Trophoblast cell (in vitro differentiated cells and primary cell): ENCODE measurements at regions not wholly inside any gene's neighbourhood (a gene's known extent, or its start where the extent isn't known, plus 50 kb on each side); places are given as distances from the start of the nearest gene placed in this dataset.

ENCODE experiments used
- DNase-seq, 2 donors: peaks; one replicate each; pipeline ENCODE4 v3.0.0-alpha.2; 2016
- H2AFZ ChIP-seq: 2 replicates; pipeline ENCODE4 v1.6.1; 2013; ENCODE audit warnings: low read length, moderate library complexity, mild to moderate bottlenecking; ENCODE audit not compliant: insufficient read depth, poor library complexity
- H2AK5ac ChIP-seq: 2 replicates; pipeline ENCODE4 v1.6.1; 2013; ENCODE audit warnings: mild to moderate bottlenecking, low read length
- H2BK120ac ChIP-seq: 2 replicates; pipeline ENCODE4 v1.6.1; 2013; ENCODE audit warnings: low read length, mild to moderate bottlenecking, moderate library complexity; ENCODE audit not compliant: insufficient read depth, poor library complexity
- H2BK12ac ChIP-seq: 2 replicates; pipeline ENCODE4 v1.6.1; 2013; ENCODE audit warnings: mild to moderate bottlenecking, low read length, moderate library complexity
- H2BK5ac ChIP-seq: 2 replicates; pipeline ENCODE4 v1.6.1; 2013; ENCODE audit warnings: low read length, low read depth, moderate library complexity, mild to moderate bottlenecking; ENCODE audit not compliant: poor library complexity
- H3K14ac ChIP-seq: 2 replicates; pipeline ENCODE4 v1.6.1; 2013; ENCODE audit warnings: mild to moderate bottlenecking, low read length
- H3K18ac ChIP-seq: 2 replicates; pipeline ENCODE4 v1.6.1; 2013; ENCODE audit warnings: mild to moderate bottlenecking, low read length
- H3K23ac ChIP-seq: 2 replicates; pipeline ENCODE4 v1.6.1; 2013; ENCODE audit warnings: low read length
- H3K27ac ChIP-seq: 2 replicates; pipeline ENCODE4 v1.5.1; 2013; ENCODE audit warnings: low read depth, mild to moderate bottlenecking, inconsistent platforms, low read length, moderate library complexity
- H3K27me3 ChIP-seq: 2 replicates; pipeline ENCODE4 v1.6.1; 2013; ENCODE audit warnings: inconsistent platforms, mild to moderate bottlenecking, low read length, moderate library complexity; ENCODE audit not compliant: insufficient read depth
- H3K36me3 ChIP-seq, 2 experiments: 1 replicate in 1 of 2; 2 replicates in 1 of 2; pipeline ENCODE4 v1.6.1; 2013; ENCODE audit warnings: low read length in 2 of 2, mild to moderate bottlenecking in 2 of 2, moderate library complexity in 1 of 2; ENCODE audit not compliant: insufficient read depth in 2 of 2, control insufficient read depth in 1 of 2
- H3K4ac ChIP-seq: 2 replicates; pipeline ENCODE4 v1.6.1; 2013; ENCODE audit warnings: low read depth, mild to moderate bottlenecking, low read length, moderate library complexity
- H3K4me1 ChIP-seq, 2 experiments: 1 replicate in 1 of 2; 2 replicates in 1 of 2; pipeline ENCODE4 v1.6.1; 2013; ENCODE audit warnings: low read length in 2 of 2, mild to moderate bottlenecking in 2 of 2, moderate library complexity in 1 of 2; ENCODE audit not compliant: insufficient read depth in 2 of 2, control insufficient read depth in 1 of 2
- H3K4me2 ChIP-seq: 2 replicates; pipeline ENCODE4 v1.6.1; 2013; ENCODE audit warnings: inconsistent platforms, mild to moderate bottlenecking, low read length, moderate library complexity
- H3K4me3 ChIP-seq: 2 replicates; pipeline ENCODE4 v1.5.1; 2013; ENCODE audit warnings: mild to moderate bottlenecking, low read depth, low read length, inconsistent platforms
- H3K79me1 ChIP-seq: one replicate; pipeline ENCODE4 v1.6.1; 2013; ENCODE audit warnings: low read length
- H3K79me2 ChIP-seq: 2 replicates; pipeline ENCODE4 v1.6.1; 2013; ENCODE audit warnings: low read length, mild to moderate bottlenecking; ENCODE audit not compliant: control insufficient read depth, insufficient read depth, poor library complexity
- H3K9ac ChIP-seq: 2 replicates; pipeline ENCODE4 v1.6.1; 2013; ENCODE audit warnings: mild to moderate bottlenecking, low read length
- H3K9me3 ChIP-seq: 2 replicates; pipeline ENCODE4 v1.6.1; 2013; ENCODE audit warnings: low read depth, mild to moderate bottlenecking, control low read depth, inconsistent platforms, low read length; ENCODE audit not compliant: insufficient read depth
- H4K12ac ChIP-seq: 2 replicates; pipeline ENCODE4 v1.6.1; 2013; ENCODE audit warnings: low read depth, mild to moderate bottlenecking, low read length, moderate library complexity
- H4K8ac ChIP-seq: 2 replicates; pipeline ENCODE4 v1.6.1; 2013; ENCODE audit warnings: low read depth, mild to moderate bottlenecking, low read length, moderate library complexity
- H4K91ac ChIP-seq: one replicate; pipeline ENCODE4 v1.6.1; 2013; ENCODE audit warnings: low read depth, mild to moderate bottlenecking, low read length, moderate library complexity
- WGBS: extraction: QIAGEN DNeasy Blood & Tissue Kit; methylation state at CpG from one replicate; pipeline ENCODE4 v1.1.7; 2013; ENCODE audit warnings: missing lambda C conversion rate; ENCODE audit not compliant: insufficient read length, insufficient coverage; ENCODE audit errors: extremely low coverage; 5-methylcytosine and 5-hydroxymethylcytosine counted together

GRCh38 chr3:10558736-10559135 is 53.4 kb upstream of the ATP2B2 start:
- Histone ChIP-seq H3K4me3 (no peak overlapping the region), H2BK12ac (no peak overlapping the region), H2BK5ac (no peak overlapping the region), H3K79me1 (no peaks in the 10 kb centered on the region), H3K9ac (no peak overlapping the region), H3K4ac (no peak overlapping the region), H3K23ac (no peak overlapping the region), H3K18ac (no peak overlapping the region), H3K14ac (no peak overlapping the region), H3K9me3 (peaks cover 2% of the 10 kb centered on the region), H3K27me3 (no peaks in the 10 kb centered on the region), H3K4me1 (no peaks in the 10 kb centered on the region), H4K8ac (no peak overlapping the region), H4K91ac (no peak overlapping the region), H3K4me2 (no peak overlapping the region), H4K12ac (no peak overlapping the region), H3K27ac (no peak overlapping the region), H3K79me2 (no peaks in the 10 kb centered on the region), H3K36me3 (no peaks in the 10 kb centered on the region), H2BK120ac (no peak overlapping the region), H2AK5ac (no peak overlapping the region), H2AFZ (no peak overlapping the region)
- no CpG with 5 or more reads among the region's 4 CpGs for WGBS
- no peak for DNase-seq

DNA sequence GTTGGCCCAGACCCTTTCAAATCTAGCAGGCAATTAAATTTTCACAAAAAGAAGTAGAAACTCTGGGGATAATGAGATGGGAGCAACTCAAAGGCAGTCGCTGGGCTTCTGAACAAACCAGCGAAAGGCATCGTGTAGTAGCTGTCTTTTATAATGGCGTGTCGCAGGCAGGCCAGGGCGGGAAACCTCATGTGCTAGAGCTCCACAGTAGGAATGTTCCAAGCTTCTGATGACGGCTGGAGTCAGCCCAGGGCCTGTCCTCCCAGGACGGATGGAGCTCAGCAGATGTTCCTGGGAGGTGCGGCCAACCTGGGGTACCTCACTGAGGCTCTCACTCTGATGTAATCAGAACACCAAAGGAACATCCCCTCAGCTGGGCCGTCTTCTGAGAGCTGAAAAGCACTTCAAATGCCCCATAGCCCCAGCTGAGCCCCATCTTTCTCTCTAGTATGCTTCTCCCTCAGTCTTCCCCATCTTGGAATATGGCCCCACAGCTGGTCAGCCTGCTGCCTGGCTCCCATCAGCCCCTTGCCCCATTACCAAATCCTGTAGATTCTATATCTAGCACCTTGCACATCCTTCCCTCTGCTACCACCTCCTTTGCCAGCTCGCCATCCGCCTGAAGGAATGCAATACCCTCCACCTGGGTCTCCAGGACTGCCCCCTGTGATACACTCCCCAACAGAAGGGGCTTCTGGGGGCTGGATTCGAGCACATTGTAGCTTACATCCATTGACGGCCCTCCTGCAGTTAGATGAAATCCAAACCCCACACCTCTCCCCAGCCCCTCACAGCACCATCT is 54.9 kb upstream of the ATP2B2 start:
- no CpG with 5 or more reads among the region's 14 CpGs for whole genome bisulfite sequencing

DNA sequence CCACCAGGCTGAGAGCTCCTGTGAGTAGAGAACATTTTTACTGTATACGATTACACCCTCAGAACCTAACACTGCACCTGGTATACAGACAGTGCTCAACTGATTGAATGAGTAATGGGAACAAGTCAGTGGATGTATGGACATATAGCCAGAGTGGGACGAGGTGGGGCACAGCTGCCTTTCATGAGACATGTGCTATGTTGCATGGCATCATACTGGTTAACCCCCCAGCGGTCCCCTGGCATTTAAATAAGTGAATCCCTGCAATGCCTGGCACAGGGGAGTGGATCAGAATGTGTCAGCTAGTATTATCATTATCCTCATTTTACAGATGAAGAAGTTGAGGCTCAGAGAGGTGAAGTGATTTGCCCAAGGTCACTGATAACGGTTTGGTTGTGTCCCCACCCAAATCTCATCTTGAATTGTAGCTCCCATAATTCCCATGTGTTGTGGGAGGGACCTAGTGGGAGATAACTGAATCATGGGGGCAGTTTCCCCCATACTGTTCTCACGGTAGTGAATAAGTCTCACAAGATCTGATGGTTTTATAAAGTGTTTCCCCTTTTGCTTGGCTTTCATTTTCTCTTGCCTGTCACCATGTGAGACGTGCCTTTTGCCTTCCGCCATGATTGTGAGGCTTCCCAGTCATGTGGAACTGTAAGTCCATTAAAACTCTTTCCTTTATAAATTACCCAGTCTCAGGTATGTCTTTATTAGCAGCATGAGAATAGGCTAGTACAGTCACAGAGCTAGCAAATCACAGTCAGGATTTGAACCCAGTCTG is 56.0 kb upstream of the ATP2B2 start:
- H2AFZ ChIP-seq: no peak overlapping the region
- DNase-seq: no peak
- no CpG with 5 or more reads among the region's 7 CpGs for WGBS
- no peak overlapping the region for H4K8ac ChIP-seq
- no peak overlapping the region for H3K14ac ChIP-seq
- H3K27ac ChIP-seq: no peak overlapping the region
- H2AK5ac ChIP-seq: no peak overlapping the region
- H2BK5ac ChIP-seq: no peak overlapping the region
- no peaks in the 10 kb centered on the region for H3K4me1 ChIP-seq
- H3K9ac ChIP-seq: no peak overlapping the region
- no peak overlapping the region for H3K4me3 ChIP-seq
- no peak overlapping the region for H3K4me2 ChIP-seq
- no peaks in the 10 kb centered on the region for H3K79me2 ChIP-seq
- H4K12ac ChIP-seq: no peak overlapping the region
- H2BK120ac ChIP-seq: no peak overlapping the region
- no peak overlapping the region for H3K23ac ChIP-seq
- no peaks in the 10 kb centered on the region for H3K27me3 ChIP-seq
- no peak overlapping the region for H3K18ac ChIP-seq
- no peak overlapping the region for H4K91ac ChIP-seq
- H2BK12ac ChIP-seq: no peak overlapping the region
- H3K9me3 ChIP-seq: peaks cover 3% of the 10 kb centered on the region
- no peaks in the 10 kb centered on the region for H3K36me3 ChIP-seq
- no peak overlapping the region for H3K4ac ChIP-seq
- H3K79me1 ChIP-seq: no peaks in the 10 kb centered on the region

More for the DNA sequence above, 54.9 kb upstream of the ATP2B2 start:
- H2BK5ac ChIP-seq: no peak overlapping the region
- H4K12ac ChIP-seq: no peak overlapping the region
- no peak overlapping the region for H2BK12ac ChIP-seq
- H4K91ac ChIP-seq: no peak overlapping the region
- no peak overlapping the region for H3K23ac ChIP-seq
- no peak overlapping the region for H3K9ac ChIP-seq
- DNase-seq: no peak
- H3K4me3 ChIP-seq: no peak overlapping the region
- no peak overlapping the region for H3K14ac ChIP-seq
- H4K8ac ChIP-seq: no peak overlapping the region
- no peaks in the 10 kb centered on the region for H3K79me1 ChIP-seq
- H3K18ac ChIP-seq: no peak overlapping the region
- H2AK5ac ChIP-seq: no peak overlapping the region
- H3K36me3 ChIP-seq: no peaks in the 10 kb centered on the region
- no peaks in the 10 kb centered on the region for H3K4me1 ChIP-seq
- H2BK120ac ChIP-seq: no peak overlapping the region
- H2AFZ ChIP-seq: no peak overlapping the region
- H3K9me3 ChIP-seq: peaks cover 3% of the 10 kb centered on the region
- H3K4ac ChIP-seq: no peak overlapping the region
- H3K27me3 ChIP-seq: no peaks in the 10 kb centered on the region
- H3K27ac ChIP-seq: no peak overlapping the region
- no peak overlapping the region for H3K4me2 ChIP-seq
- no peaks in the 10 kb centered on the region for H3K79me2 ChIP-seq

GRCh38 chr3:10561946-10562560 is 56.7 kb upstream of the ATP2B2 start:
- H2BK120ac ChIP-seq: no peak overlapping the region

More at GRCh38 chr3:10561946-10562560, 56.7 kb upstream of the ATP2B2 start:
- Histone ChIP-seq H3K79me2 (no peaks in the 10 kb centered on the region), H3K9me3 (peaks cover 3% of the 10 kb centered on the region), H3K18ac (no peak overlapping the region), H4K12ac (no peak overlapping the region), H3K79me1 (no peaks in the 10 kb centered on the region), H3K27me3 (no peaks in the 10 kb centered on the region), H3K4me2 (no peak overlapping the region), H2AK5ac (no peak overlapping the region), H3K36me3 (no peaks in the 10 kb centered on the region), H3K27ac (no peak overlapping the region), H3K23ac (no peak overlapping the region), H2AFZ (no peak overlapping the region), H3K14ac (no peak overlapping the region), H2BK5ac (no peak overlapping the region), H2BK12ac (no peak overlapping the region), H4K8ac (no peak overlapping the region), H4K91ac (no peak overlapping the region), H3K4ac (no peak overlapping the region), H3K4me3 (no peak overlapping the region), H3K9ac (no peak overlapping the region), H3K4me1 (no peaks in the 10 kb centered on the region)
- WGBS: no CpG with 5 or more reads among the region's 4 CpGs
- no peak for DNase-seq
